Endometrium (tissue), 2 donors: ENCODE measurements at regions not wholly inside any gene's neighbourhood (a gene's known extent, or its start where the extent isn't known, plus 50 kb on each side); places are given as distances from the start of the nearest gene placed in this dataset.
"Not testable (repeated sequence)": the region's sequence is repeated elsewhere in the genome, so short reads cannot be mapped to it uniquely, and the experiment has no call there.

Experiments
- FAIRE-seq: peaks from 2 replicates; lab custom pipeline; 2012; peaks lifted over from hg19 to GRCh38; lab: Jason Lieb, UNC
- donor health status: control.
- donor health status: control.

DNA sequence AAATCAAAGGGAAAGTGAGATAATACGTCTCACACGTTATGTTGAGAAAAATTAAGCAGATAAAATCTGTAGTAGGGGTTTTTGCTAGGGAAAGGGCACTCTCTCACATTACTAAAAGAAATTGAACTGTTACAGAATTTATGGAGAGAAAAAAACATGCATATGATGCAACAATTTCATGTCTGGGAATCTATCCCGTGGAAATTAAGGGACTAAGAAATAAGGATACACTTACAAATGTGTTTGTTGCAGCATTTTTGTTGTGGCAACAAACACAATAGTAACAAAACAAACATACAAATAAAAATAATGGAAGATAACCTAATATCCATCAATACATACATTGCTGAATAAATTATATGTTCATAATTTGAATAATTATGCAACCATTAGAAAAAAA is 96.3 kb upstream of the ZBED5 start:
- FAIRE-seq: no peak

DNA sequence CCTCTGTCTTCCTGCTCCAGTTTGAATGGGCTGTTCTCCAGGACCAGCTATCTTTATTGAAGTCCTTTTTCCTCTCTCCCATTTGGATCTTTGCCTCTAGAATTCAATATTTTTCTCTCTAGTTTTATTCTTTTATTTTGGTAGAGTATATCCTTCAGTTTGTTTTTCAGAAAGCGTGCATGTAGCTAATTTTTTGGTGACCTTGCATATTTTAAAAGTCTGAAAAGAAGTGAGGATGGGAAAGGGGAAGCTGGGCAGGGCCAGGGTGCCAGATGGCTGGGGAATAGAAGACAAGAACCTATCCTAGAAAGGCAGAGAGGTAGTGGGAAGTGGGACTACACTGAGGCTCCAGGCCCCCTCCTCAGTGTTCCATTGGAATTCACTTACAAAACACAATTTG is 95.0 kb upstream of the ZBED5 start:
- no peak for FAIRE-seq

DNA sequence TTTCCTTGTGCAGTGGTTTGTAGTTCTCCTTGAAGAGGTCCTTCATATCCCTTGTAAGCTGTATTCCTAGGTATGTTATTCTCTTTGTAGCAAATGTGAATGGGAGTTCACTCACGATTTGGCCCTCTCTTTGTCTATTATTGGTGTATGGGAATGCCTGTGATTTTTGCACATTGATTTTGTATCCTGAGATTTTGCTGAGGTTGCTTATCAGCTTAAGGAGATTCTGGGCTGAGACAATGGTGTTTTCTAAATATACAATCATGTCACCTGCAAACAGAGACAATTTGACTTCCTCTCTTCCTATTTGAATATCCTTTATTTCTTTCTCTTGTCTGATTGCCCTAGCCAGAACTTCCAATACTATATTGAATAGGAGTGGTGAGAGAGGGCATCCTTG is 90.1 kb upstream of the ZBED5 start:
- FAIRE-seq: not testable (repeated sequence)

DNA sequence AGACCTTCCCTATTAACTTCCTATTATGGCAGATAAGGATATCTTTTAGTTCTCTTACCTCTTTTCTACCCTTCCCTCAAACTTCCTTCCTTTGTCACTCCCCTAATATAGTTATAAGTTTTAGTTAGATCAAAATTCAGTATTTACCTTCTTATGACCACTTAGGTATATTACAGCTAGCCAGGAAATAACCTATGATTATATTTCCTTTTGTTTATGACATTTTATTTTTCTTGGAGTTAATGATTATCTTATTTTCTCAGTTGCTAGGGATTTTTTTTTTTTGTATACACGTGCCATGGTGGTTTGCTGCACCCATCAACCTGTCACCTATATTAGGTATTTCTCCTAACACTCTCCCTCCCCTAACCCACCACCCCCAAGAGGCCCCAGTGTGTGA is 88.2 kb upstream of the ZBED5 start:
- FAIRE-seq: no peak

DNA sequence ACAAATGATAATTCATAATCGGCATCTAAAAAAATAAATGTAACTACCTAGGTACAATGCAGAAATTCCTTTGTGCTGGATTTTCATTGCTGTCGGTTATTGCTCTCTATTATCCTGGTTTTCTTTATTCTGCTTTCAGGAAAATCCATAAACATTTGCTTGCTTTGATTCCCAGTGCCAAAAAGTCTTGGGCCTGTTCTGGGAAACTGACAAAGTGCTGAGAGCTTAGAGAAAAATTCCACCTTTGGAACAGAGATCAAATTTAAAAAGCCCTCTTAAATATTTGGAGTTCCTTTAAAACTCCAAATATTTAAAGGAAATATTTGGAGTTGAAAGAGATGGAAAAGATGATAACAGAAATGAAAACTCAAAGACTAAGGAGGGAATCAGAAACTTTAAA is 87.3 kb upstream of the ZBED5 start:
- peak; percentile 93 for FAIRE-seq

DNA sequence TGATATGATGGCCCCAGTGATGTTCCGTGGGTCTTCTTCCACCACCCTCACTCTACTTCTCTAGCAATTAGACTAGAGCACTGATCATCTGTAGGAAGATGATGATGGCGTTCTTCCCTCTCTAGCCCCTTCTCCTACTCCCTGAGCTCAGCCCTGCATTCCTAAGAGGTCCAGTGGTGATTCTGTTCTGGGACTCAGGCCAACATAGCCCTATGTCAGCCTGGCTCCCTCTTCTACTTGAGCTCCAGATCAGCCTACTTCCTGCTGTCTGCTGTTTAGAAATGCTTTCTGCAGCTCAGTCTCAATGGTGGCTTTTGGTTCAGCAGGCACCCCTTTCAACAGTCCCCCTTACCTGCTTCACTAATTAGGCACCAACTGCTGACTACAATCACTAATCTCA is 86.1 kb upstream of the ZBED5 start:
- FAIRE-seq: no peak

DNA sequence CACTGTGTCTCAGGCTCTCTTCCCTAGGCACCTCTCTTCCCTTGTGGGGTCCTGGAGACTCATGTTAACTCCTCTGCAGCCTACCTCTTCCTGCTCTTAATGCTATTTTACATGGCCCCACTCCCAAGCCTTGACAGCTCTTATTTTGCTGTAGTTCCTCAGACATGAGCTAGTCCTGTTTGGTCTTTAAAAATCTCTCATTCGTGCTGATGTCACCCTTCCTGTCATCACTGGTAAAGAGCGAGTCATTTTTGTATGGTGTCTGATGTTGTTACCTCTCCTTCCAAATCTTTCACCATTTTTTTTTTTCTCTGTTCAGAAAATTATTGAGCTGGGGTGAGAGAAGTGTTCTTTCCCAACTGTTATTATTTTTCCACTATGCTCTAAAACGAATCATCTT is 84.8 kb upstream of the ZBED5 start:
- FAIRE-seq: no peak

DNA sequence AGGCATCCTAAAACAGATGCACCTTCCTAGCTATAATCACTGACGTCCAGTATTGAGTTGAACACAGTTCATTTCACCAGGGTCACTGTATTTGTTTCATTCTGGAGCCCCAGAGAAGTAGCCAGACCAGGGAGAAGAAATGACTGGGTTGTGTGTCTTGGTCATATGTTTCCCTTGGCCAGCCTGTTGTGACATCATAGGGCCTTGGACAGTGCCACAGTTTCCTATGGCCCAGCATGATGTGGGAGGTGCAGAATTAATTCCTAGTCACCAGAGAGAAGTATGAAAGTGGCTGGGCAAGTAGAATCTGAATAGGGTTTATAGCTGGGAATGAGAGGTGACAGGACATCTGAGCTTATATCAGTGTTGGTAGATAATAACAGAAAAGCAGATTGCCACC is 84.0 kb upstream of the ZBED5 start:
- no peak for FAIRE-seq

DNA sequence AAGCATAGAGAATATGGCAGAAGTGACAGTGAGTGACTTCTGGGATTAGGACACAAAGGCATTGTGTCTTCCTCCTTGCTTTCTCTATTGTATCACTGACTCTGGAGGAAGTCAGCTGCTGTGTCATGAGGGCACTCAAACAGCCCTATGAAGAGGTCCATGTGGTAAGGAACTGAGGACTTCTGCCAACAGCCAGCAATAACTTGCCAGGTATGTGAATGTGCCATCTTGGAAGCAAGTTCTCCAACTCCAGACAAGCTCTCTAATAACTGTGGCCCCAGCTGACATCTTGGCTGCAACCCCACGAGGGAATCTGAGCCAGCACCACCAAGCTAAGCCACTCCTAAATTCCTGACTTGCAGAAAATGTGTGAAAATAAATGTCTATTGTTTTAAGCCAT is 83.6 kb upstream of the ZBED5 start:
- FAIRE-seq: no peak

DNA sequence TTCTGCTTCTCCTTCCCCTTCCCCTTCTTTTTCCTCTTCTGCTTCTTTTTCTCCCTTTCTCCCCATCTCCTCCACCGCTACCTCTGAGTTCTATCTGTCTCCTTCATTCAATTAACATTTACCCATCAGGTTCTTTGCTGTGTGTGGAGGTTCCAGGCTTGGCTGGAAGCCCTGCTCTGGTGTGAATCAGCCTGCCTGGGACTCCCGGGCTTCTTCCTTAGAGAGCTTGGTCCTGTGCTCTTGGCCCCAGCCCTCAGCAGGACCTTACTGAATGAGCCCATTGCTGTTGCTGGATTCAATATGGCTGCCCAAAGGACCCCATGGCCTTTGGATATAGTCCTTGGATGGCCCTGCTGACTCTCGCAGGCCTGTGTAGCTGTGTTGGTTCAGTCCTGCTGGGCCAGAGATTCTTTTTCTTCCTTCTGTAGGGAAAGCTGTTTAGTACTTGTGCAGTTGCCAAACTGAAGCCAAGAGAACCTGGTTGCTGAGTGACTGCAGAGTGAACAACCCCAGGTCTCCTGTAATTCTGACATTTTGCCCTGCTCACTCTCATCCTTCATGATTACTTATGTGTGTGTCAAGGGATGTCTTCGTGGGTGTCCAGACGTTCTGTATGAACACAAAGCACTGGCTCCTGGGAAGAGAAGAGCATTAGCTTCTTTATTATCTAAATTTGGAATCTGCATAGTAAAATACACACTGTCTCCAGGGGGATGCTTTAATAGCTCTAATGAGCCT is 81.0 kb upstream of the ZBED5 start:
- no peak for FAIRE-seq

DNA sequence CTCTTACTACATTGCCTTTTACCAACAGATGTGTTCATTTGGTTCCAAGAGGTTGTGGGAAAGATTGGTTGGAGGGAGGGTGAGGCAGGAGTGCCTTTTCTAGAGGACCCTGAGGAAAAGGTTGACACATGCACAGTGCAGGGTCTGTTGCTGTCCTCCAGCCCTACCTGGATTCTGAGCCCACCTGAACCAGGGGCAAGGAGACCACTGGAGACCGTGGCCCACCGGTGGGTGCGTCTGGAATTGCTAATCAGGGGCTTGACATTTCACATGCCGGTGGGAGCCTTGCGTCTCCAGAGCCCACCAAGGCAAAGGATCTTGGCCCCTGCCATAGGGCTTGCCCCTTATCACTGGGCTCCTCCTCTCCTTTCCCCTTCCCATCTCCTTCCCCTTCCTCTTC is 80.4 kb upstream of the ZBED5 start:
- FAIRE-seq: no peak

DNA sequence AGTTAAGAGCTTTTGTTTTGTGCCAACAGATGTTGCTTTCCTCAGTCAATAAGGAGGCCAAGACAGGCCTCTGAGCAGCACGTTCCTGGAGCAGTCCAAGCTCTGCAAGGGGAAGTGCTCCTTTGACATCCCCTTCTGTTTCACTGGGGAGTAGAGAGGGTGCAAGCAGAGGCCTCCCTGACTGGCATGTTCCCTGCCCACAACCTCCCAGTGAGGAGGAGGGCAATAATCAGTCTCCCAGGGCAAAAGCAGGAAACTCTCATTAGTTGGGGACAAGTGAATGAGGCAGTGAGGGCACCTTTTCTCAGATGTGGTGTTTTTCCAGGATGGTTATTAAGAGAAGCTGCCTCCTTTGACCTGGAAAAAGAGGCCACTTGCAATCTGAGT is 79.5 kb upstream of the ZBED5 start:
- FAIRE-seq: no peak

DNA sequence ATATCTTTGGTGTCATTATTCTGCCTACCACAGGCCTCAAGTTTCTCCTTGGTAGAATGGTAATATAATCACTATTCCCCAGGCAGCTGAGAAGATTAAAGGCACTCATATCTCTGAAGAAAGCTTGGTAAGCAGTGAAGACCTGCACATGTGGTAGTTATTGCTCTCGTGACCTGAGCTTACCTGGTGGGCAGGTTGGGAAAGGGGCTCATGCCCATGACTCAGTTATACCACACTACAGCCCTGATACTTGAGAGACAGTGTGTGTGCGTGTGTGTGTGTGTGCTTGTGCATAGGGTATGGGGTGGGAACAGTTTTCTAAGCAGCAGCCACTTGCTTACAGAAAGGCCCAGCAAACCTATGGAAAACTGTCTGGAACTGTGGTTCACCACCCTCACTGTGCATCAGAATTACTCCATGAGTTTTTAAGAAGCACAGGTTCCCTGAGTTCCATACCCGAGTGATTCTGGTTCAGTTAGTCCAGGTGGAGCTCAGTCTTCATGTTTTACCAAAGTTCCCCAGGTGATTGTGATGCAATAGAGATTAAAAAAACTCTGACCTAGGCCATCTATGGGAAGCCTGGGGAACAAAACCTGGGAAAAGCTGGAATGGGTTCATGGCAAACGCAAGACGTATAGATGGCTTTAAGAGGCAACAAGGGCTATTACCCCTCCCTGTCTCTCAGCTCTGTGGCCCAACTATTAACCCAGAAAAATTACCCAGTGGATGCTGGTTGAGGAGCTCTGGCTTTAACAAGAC is 79.0 kb upstream of the ZBED5 start:
- FAIRE-seq: no peak

DNA sequence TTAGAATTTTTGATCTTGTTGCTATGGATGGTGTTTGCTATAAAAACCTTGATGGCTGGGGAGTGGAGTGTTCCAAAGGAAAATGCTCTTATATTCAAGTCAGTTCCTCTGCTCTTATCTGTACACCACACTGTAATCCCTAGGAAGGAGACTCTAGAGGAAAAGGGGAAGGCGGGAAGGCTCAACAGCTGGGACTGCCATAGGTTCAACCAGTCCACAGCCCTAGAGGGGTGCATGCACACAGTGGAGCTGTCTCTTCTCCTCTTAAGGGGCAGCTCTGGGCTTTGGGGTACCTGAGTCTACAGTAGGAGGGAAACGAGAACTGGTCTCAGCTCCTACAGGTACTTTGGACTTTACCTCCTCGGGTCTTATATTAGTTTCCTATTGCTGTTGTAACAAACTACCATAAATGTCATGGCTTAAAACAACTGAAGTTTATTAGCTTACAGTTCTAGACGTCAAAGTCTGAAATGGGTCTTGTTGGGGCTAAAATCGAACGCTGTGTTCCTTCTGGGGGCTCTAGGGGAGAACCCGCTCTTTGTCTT is 77.2 kb upstream of the ZBED5 start:
- FAIRE-seq: no peak

DNA sequence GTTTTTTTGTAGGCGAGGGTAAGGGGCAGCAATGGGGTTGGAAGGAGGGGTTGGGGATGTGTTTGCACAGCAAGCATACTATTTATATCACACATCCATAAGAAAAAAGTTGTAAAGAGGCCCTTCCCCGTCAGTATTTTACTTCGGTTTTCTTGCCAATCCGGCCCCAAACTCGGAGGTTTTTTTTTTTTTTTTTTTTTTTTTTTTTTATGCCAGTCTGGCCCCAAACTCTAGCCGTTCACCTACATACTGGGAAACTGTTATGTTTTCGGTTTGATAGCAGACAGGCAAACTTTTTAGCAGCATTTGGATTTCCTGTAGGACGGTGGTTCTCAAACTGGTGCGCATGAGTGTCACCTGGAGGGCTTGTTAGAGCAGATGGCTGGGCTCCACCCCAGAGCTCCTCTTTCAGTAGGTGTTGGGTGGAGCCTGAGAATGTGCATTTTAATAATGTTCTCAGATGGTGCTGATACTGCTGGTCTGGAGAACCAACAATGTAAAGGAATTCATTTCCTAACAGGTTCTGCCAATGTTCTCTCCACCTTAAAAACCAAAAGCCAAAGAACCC is 76.5 kb upstream of the ZBED5 start:
- no peak for FAIRE-seq

DNA sequence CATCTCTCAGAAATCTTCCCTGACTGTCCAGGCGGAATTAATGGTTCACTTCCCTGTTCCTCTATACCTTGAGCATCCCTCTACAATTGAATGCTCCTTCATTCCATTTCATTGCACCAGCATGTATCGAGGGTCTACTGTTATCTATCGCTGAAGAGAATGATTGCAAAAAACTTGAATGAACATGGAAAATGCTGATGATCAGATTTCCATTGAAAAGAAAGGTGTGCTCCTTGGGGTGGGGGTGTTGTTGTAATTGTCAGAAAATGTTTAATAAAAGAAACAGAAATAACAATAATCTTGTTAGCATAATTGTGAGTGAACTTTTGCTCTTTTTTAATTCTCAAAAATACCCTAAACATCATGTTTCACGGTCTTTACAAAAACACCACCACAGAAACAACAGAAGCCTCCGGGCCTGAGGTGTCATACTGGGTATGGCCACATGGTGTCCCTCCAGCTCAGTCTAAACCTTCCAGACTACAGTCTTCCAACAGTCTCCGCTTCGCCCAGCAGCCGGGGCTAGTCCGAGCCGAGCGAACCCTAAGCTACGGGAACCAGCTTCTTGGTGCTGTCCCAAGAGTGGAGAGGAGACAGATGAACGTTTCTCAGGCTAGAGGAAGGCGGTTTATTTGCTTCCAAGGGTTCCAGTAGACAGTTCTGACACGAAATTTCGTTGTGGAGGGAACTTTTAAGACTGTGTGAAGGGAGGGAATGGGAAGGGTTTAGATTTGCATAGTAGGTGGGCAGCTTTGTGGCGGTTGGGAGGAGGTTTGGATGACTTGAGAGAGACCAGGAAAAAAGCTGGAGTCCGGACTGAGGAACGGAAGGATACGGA is 75.8 kb upstream of the ZBED5 start:
- peak; percentile 98 for FAIRE-seq

DNA sequence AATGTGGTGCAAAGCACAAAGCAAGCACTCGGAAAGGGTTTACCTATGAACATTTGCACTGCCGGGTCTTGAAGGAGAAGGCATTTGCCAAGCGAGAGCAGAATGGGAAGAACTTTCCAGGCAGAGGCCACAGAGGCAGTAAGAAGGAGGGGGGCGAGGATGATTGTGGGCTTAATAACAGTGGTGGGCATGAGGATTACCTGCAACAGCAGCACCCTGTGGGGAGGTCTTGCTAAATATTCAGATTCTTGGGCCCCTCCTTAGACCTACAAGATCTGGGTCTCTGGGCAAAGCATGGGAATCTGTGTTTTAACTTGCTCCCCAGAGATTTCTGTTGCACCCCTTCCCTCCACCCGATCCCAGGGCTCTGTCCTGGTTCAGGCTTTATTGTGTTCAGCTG is 75.1 kb upstream of the ZBED5 start:
- FAIRE-seq: no peak

DNA sequence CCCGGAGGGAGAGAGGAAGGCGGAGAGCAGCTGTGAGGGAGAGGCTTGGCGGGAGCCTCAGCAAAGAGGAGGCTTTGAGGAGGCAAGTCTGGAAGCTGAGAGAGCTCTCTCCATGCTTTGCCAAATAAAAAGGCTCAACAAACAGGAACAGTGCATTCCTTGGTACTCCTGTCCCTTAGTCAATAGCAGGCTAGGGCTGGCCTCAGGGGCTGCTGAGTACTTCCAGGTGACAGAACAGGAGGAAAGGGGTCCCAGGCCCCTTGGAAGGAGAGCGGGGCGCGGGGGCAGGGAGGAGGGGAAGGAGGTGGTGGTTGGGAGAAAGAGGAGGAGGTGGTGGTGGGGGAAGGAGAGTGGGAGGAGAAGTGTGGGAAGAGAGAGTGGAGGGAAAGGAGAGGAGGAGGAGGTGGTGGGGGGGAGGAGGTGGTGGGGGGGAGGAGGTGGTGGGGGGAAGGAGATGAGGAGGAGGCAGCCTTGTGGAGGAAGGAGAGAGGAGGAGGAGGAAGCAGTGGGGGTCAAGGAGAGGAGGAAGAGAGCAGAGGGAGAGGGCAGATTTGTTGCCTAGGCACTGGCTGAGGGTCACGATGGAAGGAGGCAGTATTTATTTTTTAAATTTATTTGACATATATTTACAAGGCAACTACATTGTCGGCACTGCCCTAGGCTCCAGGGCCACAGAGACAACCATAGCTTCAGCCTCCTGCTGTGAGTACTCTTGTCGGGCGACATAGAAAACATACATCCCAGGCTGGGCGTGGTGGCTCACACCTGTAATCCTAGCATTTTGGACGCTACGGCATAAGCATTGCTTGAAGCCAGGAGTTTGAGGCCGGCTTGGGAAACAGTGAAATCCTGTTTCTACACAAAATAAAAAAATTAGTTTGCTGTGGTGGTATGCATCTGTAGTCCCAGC is 74.2 kb upstream of the ZBED5 start:
- no peak for FAIRE-seq

DNA sequence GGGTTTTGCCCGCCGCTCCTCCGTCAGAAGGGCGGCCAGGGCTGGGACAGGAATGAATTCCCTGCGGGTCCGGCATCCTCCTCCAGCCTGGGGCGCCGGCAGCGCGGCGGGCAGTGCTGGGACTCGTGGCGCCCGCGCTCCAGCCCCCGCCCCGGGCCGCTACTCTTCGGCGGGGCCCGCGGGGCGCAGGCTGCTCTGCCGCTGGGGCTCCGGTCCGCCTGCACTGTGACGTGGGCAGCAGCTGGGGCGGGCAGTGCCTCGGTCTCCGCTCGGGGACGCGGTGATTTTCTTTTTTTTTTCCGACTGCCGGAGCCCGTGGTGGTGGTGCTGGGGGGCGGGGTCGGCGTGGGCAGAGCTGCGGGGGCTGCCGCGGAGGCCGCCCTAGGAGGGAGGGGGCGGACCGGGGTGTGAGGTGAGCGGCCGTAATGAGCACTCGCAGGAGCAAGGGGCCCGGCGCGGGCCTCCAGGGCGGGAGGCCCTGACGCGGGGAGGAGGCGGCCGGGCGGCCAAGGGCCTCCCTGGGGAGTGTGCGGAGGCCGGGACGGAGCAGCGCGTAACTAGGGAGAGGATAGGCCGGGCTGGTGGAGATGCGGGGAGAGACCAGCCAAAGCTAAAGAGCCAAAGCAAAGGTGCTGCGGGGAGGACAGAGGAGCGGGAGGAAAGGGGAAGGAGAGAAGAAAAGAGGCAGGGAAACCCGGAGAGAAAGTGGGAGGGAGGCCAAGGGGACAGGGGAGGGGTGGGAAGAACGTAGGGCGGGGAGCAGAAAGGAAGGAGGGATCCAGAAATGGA is 73.3 kb upstream of the ZBED5 start:
- no peak for FAIRE-seq

DNA sequence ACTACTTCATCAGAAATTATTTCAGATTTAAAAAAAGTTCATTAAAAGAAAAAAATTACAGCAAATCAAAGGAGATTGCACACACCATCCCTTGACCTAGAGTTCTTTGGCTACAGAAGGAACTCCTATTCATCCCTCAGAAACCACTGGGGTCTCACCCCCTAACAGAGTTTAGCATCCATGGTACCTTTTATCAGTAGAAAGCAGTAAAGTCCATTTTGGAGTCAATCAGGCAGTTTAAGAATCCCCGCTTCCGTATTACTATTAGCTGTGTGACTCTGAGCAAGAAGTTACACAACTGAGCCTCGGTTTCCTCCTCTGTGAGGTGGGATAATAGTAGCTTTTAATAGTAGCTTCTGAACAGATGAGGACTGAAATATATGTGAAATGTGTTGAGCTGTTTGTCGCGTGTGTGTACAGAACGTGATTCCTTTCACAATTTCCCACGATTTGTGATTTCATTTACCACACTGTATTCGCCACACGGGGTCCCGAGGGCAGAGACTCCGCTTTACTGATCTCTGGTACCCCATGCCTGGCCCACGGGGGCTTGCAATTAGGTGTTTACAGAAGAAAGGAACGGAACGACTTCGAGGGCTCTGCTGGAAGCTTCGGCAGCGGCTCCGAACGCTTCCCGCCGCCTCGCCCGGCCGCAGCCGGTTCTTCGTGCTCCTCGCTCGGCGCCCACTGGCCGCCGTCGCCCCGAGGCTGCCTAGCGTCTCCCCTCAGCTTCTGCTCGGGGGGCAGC is 72.5 kb upstream of the ZBED5 start:
- FAIRE-seq: no peak
